Stimulated activated CD8-positive, alpha-beta memory T cell treated with anti-CD3 and anti-CD28 coated beads, Interleukin-12 subunit alpha, Interleukin-12 subunit beta, amount 100 ng/mL, for 1 hour (primary cell): ENCODE measurements at regions not wholly inside any gene's neighbourhood (a gene's known extent, or its start where the extent isn't known, plus 50 kb on each side); places are given as distances from the start of the nearest gene placed in this dataset.
A peak's percentile ranks its signal among the peaks of the same experiment; 100 is the strongest.
"Not testable (repeated sequence)": the region's sequence is repeated elsewhere in the genome, so short reads cannot be mapped to it uniquely, and the experiment has no call there.

Source experiments
- DNase-seq: peaks from one replicate; pipeline ENCODE4 v3.0.0-alpha.2; 2020; ENCODE audit warnings: low read depth

DNA sequence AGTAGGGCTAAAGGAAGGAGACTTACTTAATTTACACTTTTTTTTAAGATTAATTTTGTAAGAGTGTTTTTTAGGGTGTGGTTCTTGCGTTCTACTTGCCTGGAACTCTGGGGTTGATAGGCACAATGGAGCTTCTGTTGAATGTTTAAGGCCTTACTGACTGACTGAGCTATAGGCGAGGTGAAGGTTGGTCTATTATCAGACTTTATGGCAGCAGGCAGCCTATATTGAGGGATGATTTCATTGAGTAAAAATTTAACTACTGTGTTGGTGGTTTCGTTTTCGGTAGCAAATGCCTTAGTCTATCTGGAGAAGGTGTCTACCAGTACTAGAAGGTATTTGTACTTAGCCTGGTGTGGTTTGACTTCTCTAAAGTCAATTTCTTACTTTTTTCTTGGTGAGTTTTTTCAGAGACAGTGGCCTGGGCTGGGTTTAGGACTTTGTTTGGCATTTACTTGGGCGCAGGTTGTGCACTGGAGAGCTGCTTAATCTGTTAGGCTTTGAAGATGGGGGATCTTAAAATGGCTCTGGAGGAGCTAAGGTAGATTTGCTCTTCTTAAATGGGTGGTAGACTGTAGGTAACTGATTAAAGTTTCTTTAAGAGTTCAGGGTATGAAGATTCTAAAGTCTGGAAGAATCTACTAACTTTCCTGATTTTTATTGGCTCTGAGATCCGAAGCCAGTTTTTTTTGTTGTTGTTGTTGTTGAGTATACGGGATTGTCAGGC lies 164.5 kb upstream of the CCZ1B start:
- DNase-seq = not testable (repeated sequence)

DNA sequence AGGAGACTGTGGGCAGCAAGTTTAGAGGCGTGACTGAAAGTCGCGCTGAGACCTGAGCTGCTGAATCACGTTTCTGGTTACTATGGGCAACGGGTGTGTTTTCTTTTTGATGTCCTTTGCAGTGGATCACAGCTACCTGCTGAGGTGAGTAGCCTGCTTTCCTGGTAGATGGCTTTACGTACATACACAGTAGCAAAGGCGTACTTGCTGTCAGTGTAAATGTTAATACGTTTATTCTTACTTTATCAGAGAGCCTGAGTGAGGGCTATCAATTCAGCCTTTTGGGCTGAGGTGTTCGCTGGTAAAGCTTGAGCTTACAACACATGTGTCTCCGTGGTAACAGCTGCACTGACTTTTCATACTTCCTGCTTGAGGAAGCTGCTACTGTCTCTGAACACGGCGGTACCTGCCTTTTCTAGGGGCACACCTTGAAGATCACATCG lies 165.1 kb upstream of the CCZ1B start:
- DNase-seq = peak; percentile 37

DNA sequence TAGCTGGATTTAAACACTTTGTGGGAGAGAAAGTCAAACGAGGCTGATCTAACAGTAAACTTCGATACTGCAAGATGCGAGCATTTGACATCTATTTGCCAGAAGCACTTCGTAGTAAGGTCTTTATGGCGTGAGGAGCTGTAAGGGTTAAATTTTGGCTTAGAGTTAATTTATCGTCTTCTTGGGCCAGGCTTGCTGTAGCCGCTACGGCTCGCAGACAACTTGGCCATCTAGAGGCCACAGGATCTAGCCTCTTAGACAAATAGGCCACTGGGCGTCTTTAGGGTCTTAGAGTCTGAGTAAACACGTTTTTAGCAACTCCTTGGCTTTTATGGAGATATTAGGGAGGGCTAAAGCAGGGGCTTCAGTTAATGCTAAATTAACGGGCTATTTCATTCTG lies 165.6 kb upstream of the CCZ1B start:
- not testable (repeated sequence) for DNase-seq

DNA sequence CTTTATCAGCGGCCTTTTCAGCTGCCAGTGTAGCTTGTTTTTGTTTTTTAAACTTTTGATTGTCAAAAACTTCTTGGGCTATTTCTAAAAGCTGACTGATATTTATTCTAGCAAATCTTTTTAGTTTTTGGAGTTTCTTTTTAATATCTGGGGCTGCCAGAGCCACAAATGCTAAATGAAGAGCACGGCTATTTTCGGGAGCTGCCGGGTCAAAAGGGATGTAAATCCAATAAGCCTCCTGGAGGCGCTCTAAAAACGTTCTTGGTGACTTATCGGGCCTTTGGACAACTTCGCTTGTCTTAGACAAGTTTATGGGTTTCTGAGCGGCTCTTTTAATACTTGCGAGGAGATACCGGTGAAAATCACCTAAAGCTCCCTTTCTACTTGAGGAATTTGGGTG lies 166.1 kb upstream of the CCZ1B start:
- not testable (repeated sequence) for DNase-seq

DNA sequence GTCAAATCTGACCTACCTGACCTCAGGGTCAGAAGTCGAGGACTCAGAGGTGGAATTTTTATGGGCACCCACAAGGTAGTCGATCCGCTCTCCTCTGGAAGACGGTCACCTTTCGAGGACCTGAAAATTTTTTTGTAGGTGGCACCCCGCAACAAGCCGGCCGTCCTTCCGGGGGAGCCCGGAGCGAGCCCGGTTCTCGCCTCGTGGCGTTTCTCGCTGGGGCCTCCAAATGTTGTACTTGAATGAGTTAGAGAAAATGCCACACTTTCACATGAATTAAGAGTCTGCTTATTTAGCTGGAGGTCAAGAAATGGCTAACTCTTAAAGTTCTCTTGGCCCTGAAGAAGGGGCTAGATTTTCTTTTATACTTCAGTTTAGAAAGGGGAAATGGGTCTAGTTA lies 169.0 kb upstream of the CCZ1B start:
- DNase-seq = not testable (repeated sequence)

DNA sequence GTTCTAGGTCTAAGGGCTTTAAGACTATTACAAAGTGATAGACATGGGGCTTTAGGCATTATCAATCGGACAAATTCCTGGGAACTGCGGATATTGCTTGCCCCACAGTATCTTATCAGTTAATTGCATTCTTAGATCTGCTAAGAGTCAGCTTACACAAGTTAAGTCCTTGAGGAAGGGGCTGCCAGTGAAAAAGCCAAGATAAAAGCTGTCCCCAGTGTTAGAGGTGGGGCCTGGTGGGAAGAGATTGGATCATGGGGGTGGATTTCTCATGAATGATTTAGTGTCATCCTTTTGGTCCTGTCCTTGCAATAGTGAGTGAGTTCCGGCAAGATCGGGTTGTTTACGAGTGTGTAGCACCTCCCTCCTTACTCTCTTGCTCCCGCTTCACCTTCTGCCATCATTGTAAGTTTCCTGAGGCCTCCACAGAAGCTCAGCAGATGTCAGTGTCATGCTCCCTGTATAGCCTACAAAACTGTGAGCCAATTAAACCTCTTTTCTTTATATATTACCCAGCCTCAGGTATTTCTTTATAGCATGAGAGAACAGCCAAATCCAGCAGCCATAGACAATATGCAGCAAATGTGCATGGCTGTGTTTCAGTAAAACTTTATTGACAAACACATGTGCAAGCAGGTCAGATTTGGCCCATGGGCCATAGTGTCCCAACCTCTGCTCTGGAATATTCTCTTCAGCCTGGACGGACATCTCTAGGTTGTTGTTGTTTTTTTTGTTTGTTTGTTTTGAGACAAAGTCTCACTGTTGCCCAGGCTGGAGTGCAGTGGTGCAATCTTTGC lies 169.6 kb upstream of the CCZ1B start:
- DNase-seq = not testable (repeated sequence)

DNA sequence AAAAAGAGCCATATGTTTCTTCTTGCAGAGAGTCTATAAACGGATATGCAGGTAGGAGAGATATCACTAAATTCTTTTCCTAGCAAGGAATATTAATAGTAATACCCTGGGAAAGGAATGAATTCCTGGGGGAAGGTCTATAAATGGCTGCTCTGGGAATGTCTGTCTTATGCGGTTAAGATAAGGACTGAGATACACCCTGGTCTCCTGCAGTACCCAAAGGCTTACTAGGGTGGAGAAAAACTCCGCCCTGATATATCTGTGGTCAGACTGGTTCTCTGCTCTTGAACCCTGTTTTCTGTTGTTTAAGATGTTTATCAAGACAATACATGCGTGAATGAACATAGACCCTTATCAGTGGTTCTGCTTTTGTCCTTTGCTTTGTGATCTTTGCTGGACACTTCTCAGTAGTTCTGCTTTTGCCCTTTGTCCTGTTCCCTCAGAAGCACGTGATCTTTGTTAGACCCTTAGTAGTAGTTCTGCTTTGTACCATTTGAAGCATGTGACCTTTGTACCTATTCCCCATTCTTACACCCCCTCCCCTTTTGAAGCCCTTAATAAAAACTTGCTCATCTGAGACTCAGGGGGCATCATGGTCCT lies 173.1 kb upstream of the CCZ1B start:
- not testable (repeated sequence) for DNase-seq

DNA sequence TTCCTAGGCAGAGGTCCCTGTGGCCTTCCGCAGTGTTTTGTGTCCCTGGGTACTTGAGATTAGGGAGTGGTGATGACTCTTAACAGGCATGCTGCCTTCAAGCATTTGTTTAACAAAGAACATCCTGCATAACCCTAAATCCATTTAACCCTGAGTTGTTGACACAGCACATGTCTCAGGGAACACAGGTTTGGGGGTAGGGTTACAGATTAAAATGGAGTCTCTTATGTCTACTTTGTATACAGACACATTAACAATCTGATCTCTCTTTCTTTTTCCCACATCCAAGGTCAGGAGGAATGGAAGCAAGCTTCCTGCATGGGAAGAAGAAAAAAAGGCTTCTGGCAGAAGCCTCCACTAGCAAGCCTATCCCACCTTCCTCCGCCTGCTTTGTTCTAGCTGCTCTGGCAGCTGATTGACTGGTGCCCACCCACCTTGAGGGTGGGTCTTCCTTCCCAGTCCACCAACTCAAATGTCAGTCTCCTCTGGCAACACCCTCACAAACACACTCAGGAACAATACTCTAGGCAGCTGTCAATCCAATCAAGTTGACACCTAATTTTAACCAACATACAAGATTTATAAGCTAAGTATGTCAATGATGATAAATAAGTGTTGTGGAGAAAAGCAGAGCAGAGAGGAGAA lies 176.5 kb upstream of the CCZ1B start:
- DNase-seq = no peak

DNA sequence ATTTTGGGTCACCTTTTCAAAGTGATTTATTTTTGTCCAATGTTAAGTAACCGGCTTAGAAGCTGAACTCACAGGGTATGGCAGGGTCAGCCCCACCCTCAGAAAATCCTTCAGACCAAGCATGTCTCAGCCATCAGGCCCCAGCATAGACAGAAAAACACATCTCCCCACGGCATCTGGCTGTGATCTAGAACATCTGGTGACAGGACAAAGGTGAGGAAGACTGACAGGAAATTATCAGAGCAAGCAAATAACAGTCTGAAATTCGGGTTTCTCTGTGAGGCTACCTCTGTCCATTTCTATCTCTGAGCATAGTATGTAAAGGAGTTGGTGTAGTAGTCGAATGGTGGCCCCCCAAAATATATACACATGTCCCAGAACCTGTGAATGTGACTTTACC lies 177.0 kb upstream of the C1GALT1 start:
- DNase-seq = no peak

DNA sequence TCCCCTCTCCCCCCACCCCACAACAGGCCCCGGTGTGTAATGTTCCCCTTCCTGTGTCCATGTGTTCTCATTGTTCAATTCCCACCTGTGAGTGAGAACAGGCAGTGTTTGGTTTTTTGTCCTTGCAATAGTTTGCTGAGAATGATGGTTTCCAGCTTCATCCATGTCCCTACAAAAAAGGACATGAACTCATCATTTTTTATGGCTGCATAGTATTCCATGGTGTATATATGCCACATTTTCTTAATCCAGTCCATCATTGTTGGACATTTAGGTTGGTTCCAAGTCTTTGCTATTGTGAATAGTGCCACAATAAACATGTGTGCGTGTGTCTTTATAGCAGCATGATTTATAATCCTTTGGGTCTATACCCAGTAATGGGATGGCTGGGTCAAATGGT lies 176.4 kb upstream of the C1GALT1 start:
- DNase-seq = not testable (repeated sequence)

DNA sequence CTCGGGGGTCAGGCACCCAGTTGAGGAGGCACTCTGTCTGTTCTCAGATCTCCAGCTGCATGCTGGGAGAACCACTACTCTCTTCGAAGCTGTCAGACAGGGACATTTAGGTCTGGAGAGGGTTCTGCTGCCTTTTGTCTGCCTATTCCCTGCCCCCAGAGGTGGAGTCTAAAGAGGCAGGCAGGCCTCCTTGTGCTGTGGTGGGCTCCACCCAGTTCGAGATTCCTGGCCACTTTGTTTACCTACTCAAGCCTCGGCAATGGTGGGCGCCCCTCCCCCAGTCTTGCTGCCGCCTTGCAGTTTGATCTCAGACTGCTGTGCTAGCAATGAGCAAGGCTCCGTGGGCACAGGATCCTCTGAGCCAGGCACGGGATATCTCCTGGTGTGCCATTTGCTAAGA lies 171.1 kb upstream of the C1GALT1 start:
- not testable (repeated sequence) for DNase-seq

DNA sequence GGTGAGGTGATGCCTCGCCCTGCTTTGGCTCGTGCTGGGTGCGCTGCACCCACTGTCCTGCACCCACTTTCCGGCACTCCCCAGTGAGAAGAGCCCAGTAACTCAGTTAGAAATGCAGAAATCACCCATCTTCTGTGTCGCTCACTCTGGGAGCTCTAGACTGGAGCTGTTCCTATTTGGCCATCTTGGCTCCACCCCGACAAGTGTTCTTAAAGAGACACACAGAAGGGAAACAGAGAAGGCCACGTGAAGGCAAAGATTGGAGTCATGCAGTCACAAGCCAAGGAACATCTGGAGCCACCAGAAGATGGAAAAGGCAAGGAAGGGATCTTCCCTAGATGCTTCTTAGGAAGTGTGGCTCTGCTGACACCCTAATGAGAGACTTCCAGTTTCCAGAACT lies 170.6 kb upstream of the C1GALT1 start:
- not testable (repeated sequence) for DNase-seq

DNA sequence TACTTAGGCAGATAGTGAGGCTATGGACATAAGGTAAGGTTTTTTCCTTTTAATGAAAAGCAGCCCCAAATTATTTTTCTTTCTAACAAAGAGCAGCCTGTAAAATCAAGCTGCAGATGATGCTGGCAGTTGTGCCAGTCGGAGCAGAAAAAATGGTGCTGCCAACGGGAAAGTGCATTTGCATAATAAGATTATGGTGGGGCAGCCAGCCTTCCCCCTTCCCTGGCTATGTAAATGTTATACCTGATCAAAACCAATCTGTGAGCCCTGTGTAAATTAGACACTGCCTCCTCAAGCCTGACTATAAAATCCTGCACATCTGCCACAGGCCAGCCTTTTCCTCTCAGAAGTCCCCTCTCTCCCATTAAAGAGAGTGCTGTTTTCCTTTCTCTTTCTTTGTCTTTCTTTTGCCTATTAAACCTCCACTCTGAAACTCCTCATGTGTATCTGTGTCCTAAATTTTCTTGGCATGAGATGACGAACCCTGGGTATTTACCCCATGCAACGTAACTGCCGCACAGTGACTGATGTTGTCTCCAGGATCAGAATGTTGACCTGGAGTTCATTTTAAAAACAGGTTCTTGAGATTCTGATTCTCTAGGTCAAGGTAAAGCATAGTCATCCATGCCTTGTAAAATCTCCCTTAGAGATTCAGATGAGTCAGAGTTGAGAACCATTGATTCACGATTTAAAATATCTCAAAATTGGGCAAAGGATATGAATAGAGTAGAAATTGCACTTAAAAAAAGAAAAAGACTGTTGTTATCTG lies 167.3 kb upstream of the C1GALT1 start:
- no peak for DNase-seq

DNA sequence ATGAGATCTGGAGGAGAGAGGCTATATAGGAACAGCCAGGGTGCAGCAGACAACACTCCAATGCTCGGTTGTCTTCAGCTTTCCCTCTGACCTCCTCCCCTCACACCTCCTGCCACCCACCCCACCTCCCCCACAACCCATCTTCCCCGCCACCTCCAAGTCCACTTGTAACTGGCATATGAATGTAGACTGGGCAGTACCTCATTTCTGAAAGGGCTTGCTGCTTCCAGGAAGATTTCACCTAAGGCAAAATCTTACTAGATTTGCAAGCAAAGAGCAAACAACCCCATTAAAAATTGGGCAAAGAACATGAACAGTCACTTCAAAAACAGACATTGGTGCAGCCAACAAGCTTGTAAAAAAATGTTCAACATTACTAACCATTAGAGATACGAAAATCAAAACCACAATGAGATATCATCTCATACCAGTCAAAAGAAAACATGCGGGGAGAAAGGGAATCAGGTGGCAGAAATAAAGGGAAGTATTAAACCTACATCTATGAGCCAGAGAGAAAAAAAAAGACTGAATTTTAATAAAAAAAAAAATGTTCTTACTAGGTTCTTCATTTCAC lies 164.6 kb upstream of the C1GALT1 start:
- DNase-seq = no peak

DNA sequence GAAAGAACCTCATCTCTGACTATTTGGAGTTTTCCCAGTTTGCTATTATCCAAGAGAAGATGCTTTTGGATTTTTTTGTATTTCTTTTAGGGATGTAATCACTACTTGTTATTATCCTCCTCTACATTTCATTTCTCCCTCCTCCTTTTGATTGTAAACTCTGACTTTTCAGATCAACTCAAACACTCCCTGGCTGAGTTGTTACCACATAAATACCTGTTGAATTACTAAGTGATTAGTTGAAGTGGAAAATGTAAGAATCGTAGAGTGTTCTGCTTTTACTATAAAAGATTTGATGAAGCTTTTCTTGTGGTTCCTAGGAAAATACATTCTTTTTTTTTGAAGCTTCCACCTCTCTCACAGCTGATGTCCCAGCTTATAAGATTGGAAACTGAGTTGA lies 164.1 kb upstream of the C1GALT1 start:
- DNase-seq = no peak

DNA sequence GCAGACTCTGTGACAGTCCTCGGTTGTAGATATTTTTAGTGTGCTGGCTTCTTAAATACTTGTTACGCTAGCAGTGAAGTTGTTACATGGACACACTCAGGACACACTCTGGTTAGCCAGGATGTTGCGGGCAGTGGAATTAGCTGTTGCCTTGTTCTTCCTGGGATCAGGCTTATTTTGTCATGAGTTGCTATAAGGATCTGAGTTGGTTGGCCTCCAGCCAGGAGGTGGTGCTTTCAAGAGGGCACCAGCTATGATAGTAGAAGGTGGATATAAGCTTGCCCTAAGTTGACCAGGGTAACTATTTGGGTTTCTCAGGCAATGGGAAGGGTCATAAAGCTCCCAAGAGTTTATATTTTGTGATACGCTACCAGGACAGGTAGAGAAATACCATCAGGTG lies 150.1 kb upstream of the C1GALT1 start:
- no peak for DNase-seq

DNA sequence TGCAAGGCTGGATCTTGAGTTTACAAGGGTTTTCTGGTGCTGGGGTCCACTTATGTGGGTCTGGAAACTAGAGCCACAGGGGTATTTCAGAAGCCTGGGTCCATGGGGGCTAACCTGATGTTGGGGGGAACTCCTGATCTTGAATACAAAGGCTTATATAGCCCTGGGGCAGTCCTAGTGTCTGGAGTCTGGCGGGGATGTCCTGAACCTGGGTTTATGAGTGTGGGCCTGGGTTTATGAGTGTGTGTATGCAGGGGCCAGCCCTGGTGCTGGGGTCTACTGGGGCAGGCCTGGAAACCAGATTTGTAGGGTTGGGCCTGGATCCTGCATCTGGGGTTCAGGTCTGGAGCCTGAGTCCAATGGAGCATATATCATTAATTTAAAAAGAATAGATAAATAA lies 146.5 kb upstream of the C1GALT1 start:
- DNase-seq = no peak

DNA sequence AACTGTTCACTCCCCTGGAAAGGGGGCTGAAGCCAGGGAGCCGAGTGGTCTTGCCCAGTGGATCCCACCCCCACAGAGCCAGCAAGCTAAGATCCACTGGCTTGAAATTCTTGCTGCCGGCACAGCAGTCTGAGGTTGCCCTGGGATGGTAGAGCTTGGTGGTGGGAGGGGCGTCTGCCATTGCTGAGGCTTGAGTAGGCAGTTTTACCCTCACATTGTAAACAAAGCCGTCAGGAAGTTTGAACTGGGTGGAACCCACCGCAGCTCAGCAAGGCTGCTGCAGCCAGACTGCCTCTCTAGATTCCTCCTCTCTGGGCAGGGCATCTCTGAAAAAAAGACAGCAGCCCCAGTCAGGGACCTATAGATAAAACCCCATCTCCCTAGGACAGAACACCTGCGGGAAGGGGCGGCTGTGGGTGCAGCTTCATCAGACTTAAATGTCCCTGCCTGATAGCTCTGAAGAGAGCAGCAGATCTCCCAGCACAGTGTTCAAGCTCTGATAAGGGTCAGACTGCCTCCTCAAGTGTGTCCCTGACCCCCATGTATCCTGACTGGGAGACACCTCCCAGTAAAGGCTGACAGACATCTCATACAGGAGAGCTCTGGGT lies 140.0 kb upstream of the C1GALT1 start:
- not testable (repeated sequence) for DNase-seq

DNA sequence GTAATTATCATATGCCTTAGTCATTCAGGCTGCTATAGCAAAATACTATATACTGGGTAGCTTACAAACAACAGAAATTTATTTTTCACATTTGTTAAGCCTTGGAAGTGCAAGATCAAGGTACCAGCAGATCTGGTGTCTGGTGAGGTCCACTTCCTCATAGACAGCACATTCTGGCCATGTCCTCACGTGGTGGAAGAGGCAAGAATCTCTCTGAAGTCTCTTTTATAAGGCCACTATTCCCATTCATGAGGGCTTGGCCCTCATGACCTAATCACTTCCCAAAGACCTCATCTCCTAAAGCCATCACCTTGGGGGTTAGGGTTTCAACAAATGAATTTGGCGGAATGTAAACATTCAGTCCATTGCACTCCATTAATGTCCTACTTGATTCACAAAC lies 137.5 kb upstream of the C1GALT1 start:
- no peak for DNase-seq

DNA sequence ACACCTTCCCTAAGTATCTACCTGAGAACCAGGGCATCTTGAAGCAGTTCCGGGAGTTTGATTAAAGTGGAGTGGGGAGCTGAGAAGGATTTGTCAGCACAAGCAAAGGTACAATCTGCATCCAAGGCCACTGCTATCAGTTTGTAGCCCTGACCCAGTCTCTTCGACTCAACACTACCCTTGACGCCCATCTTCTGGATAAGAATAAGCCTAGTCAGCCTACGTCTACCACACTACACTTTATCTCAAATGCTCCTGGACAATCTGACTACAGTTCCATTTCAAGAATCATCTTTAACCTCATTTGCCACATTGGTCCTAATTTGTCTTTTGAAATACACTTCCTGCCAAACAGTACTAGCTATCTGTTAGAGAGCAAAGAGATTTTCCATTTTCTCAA lies 134.1 kb upstream of the C1GALT1 start:
- DNase-seq = no peak
